GM23248 (cell line): ENCODE measurements at regions not wholly inside any gene's neighbourhood (a gene's known extent, or its start where the extent isn't known, plus 50 kb on each side); places are given as distances from the start of the nearest gene placed in this dataset.
A peak's percentile ranks its signal among the peaks of the same experiment; 100 is the strongest.

Source experiments
- DNase-seq: peaks from one replicate; pipeline ENCODE4 v3.0.0-alpha.2; 2015
- H2AFZ ChIP-seq: fragments of 200-600 bp; sonication (generic); 2 replicates; pipeline ENCODE4 v1.6.1; 2016; ENCODE audit warnings: antibody characterized with exemption
- H3F3A ChIP-seq: fragments of 200-600 bp; sonication (generic); 2 replicates; pipeline ENCODE4 v1.6.1; 2016; ENCODE audit warnings: mild to moderate bottlenecking, antibody characterized with exemption, mixed run types; ENCODE audit not compliant: insufficient read depth
- H3K27ac ChIP-seq: fragments of 200-600 bp; sonication (generic); 2 replicates; pipeline ENCODE4 v1.5.1; 2016; ENCODE audit warnings: mild to moderate bottlenecking
- H3K27me3 ChIP-seq: fragments of 200-600 bp; sonication (generic); replicated peaks from 2 replicates; pipeline ENCODE4 v1.6.1; 2016; ENCODE audit warnings: mild to moderate bottlenecking; ENCODE audit not compliant: insufficient read depth
- H3K36me3 ChIP-seq: fragments of 200-600 bp; sonication (generic); 2 replicates; pipeline ENCODE4 v1.6.1; 2016; ENCODE audit warnings: low read depth, mild to moderate bottlenecking
- H3K4me1 ChIP-seq: fragments of 200-600 bp; sonication (generic); 2 replicates; pipeline ENCODE4 v1.6.1; 2016; ENCODE audit warnings: mild to moderate bottlenecking; ENCODE audit not compliant: insufficient read depth
- H3K4me2 ChIP-seq: fragments of 200-600 bp; sonication (generic); one replicate; pipeline ENCODE4 v1.6.1; 2016; ENCODE audit warnings: mild to moderate bottlenecking; ENCODE audit not compliant: unreplicated experiment
- H3K4me3 ChIP-seq: fragments of 200-600 bp; sonication (generic); 2 replicates; pipeline ENCODE4 v1.5.1; 2016; ENCODE audit warnings: mild to moderate bottlenecking
- H3K79me2 ChIP-seq: fragments of 200-600 bp; sonication (generic); 2 replicates; pipeline ENCODE4 v1.6.1; 2016; ENCODE audit warnings: mild to moderate bottlenecking; ENCODE audit not compliant: insufficient read depth
- H3K9ac ChIP-seq: fragments of 200-600 bp; sonication (generic); 2 replicates; pipeline ENCODE4 v1.6.1; 2016; ENCODE audit warnings: mild to moderate bottlenecking
- H3K9me2 ChIP-seq: fragments of 200-600 bp; sonication (generic); 2 replicates; pipeline ENCODE4 v1.6.1; 2016; ENCODE audit warnings: mixed run types, mild to moderate bottlenecking, moderate library complexity; ENCODE audit not compliant: insufficient read depth
- H3K9me3 ChIP-seq: fragments of 200-600 bp; sonication (generic); one replicate; pipeline ENCODE4 v1.6.1; 2017; ENCODE audit warnings: low read depth
- H4K20me1 ChIP-seq: fragments of 200-600 bp; sonication (generic); 2 replicates; pipeline ENCODE4 v1.6.0; 2016; ENCODE audit not compliant: insufficient read depth
- EZH2 ChIP-seq: fragments of 200-600 bp; sonication (generic); IDR thresholded peaks from 2 replicates; pipeline ENCODE4 v1.6.1; 2018; ENCODE audit warnings: antibody characterized with exemption, mild to moderate bottlenecking; ENCODE audit not compliant: insufficient read depth, poor library complexity, severe bottlenecking
- EZH2phosphoT487 ChIP-seq: fragments of 200-600 bp; sonication (generic); IDR thresholded peaks from 2 replicates; pipeline ENCODE4 v1.6.1; 2018; ENCODE audit warnings: antibody characterized with exemption, moderate library complexity, mild to moderate bottlenecking, low read depth; ENCODE audit not compliant: insufficient read depth
- WGBS, 2 experiments: methylation state at CpG; one replicate each; pipeline ENCODE4 v1.1.6; 2015 to 2017; ENCODE audit warnings: low lambda C conversion rate in 2 of 2, low coverage in 1 of 2; ENCODE audit errors: missing lambda C conversion rate in 2 of 2; 5-methylcytosine and 5-hydroxymethylcytosine counted together
- in situ Hi-C: fragments of 300-500 bp; cut with MboI; formaldehyde crosslinking; loops from 2 replicates; pipeline ENCODE4 v1.15.0; 2020

DNA sequence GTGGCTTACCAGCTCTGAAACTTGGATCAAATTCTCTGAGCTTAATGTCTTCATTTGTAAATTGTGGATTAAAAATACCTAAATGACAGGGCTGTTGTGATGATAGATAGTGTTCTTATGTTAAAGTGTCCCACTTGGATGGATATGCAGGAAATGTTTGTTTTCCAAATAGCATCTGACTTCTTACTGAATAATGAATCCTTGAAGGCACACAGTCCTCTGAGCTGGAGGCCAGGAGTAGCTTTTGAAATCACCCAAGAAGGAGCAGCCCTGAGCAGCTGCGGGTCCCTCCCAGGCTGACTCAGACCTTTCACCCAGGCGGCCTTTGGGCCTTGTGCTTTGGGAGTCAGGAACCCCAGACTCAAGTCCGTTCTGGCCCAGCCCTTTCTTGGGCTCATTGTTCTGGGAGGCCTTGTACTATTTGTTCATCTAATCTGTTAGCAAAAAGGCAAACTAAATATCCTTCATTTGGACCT is 173.0 kb upstream of the GATA6 start:
- DNase-seq, result peak; percentile 7
- no peak overlapping the region for H3K4me3 ChIP-seq

DNA sequence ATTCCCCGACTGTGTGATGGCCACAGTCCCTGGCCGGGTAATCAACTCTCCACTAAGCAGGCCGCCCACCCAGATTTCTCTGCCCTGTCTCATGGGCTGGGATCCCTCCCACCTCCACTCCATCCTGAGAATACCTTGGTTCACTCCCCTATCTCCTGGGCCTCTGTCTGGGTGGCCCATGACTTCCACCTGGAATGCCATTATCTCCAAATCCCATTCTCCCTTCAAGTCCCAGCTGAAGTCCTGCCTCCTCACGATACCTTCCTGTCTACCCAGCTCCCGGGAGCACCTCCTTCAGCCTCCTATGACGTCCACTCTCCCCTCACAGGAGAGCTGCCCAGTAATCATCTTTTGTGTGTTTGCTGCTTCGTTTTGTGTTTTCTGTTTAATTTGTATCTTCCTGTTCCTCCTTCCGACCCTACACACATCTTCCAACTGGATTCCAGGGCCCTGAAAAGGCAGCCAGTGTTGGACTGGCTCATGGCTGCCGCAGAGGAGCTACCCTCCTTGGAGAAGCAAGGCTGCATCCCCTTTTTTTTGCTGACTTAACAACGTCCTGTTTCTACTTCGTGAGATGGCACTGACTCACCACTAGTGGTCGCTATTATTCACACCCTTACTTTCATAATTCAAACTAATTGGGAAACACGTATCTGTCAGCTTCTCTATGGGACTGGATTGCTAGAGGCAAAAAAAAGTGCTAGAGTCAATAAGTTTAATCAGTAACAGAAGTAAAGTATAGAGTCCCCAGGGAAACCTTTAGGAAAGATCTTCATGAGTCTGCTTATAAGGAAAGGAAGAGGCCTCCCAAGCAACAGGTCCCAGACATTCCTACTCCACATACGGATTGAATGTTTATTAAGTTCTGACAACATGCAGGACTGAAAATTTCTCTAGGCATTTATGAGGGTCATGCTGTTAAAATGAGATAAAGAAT is 171.9 kb upstream of the GATA6 start:
- Histone ChIP-seq H4K20me1 (no peaks in the 10 kb centered on the region), H3F3A (no peaks in the 10 kb centered on the region), H3K4me3 (no peak overlapping the region), H2AFZ (no peak overlapping the region; the same call in 1 of the 2 replicates), H3K9me3 (no peaks in the 10 kb centered on the region), H3K27ac (no peak overlapping the region), H3K9me2 (no peaks in the 10 kb centered on the region), H3K4me1 (no peaks in the 10 kb centered on the region), H3K27me3 (no peaks in the 10 kb centered on the region), H3K9ac (no peak overlapping the region), H3K36me3 (no peaks in the 10 kb centered on the region), H3K4me2 (no peak overlapping the region), H3K79me2 (no peaks in the 10 kb centered on the region)
- no peak for TF ChIP-seq EZH2phosphoT487
- no peak for TF ChIP-seq EZH2
- 40% methylated on average over 13 to 14 of the region's 14 CpGs for WGBS, 2 experiments
- peak; percentile 53 for DNase-seq
- in situ Hi-C loops, result loop anchor here (25.0 kb wide), 1 partner anchor 565 kb away; no protein-coding TSS in a partner anchor

More for the DNA sequence above, 173.0 kb upstream of the GATA6 start:
- no peaks in the 10 kb centered on the region for H3K27me3 ChIP-seq
- H4K20me1 ChIP-seq, result no peaks in the 10 kb centered on the region
- no peak overlapping the region for H3K4me2 ChIP-seq
- no peaks in the 10 kb centered on the region for H3F3A ChIP-seq
- no peaks in the 10 kb centered on the region for H3K9me3 ChIP-seq
- 88% methylated on average over 3 of the region's 3 CpGs for WGBS, 2 experiments
- no peaks in the 10 kb centered on the region for H3K4me1 ChIP-seq
- H3K9ac ChIP-seq, result no peak overlapping the region
- H3K27ac ChIP-seq, result no peak overlapping the region
- H3K79me2 ChIP-seq, result no peaks in the 10 kb centered on the region
- H3K9me2 ChIP-seq, result no peaks in the 10 kb centered on the region
- in situ Hi-C loops, result loop anchor here (25.0 kb wide), 1 partner anchor 566 kb away; no protein-coding TSS in a partner anchor
- H3K36me3 ChIP-seq, result no peaks in the 10 kb centered on the region
- H2AFZ ChIP-seq, result no peak overlapping the region
- TF ChIP-seq EZH2phosphoT487 (no peak), EZH2 (no peak)

- in situ Hi-C loops, result loop anchor here (25.0 kb wide), 1 partner anchor 564 kb away; no protein-coding TSS in a partner anchor
- no peaks in the 10 kb centered on the region for H3K27me3 ChIP-seq
- H2AFZ ChIP-seq, result no peak overlapping the region
- no peak for DNase-seq
- no peak overlapping the region for H3K27ac ChIP-seq
- no peaks in the 10 kb centered on the region for H3K9me2 ChIP-seq
- H3K4me3 ChIP-seq, result no peak overlapping the region
- no peaks in the 10 kb centered on the region for H3K36me3 ChIP-seq
- H4K20me1 ChIP-seq, result no peaks in the 10 kb centered on the region
- TF ChIP-seq EZH2phosphoT487 (no peak), EZH2 (no peak)
- no peak overlapping the region for H3K4me2 ChIP-seq
- H3F3A ChIP-seq, result no peaks in the 10 kb centered on the region
- 51 to 55% methylated on average over 9 of the region's 9 CpGs for WGBS, 2 experiments
- no peak overlapping the region for H3K9ac ChIP-seq
- no peaks in the 10 kb centered on the region for H3K4me1 ChIP-seq
- H3K79me2 ChIP-seq, result no peaks in the 10 kb centered on the region
- H3K9me3 ChIP-seq, result no peaks in the 10 kb centered on the region
Measured at GRCh38 chr18:21998486-21998885, 170.9 kb upstream of the GATA6 start.

- TF ChIP-seq EZH2 (no peak), EZH2phosphoT487 (no peak)
- no peaks in the 10 kb centered on the region for H4K20me1 ChIP-seq
- no peaks in the 10 kb centered on the region for H3K27me3 ChIP-seq
- no peak overlapping the region for H3K4me2 ChIP-seq
- no peaks in the 10 kb centered on the region for H3K9me3 ChIP-seq
- no peaks in the 10 kb centered on the region for H3K36me3 ChIP-seq
- no peaks in the 10 kb centered on the region for H3K79me2 ChIP-seq
- no peaks in the 10 kb centered on the region for H3K4me1 ChIP-seq
- 81 to 84% methylated on average over 25 of the region's 25 CpGs for WGBS, 2 experiments
- H3F3A ChIP-seq, result no peaks in the 10 kb centered on the region
- no peaks in the 10 kb centered on the region for H3K9me2 ChIP-seq
- DNase-seq, result no peak
- H2AFZ ChIP-seq, result no peak overlapping the region
- no peak overlapping the region for H3K27ac ChIP-seq
- in situ Hi-C loops, result no loop called here
- H3K9ac ChIP-seq, result no peak overlapping the region
- H3K4me3 ChIP-seq, result no peak overlapping the region
Measured at GRCh38 chr18:22001912-22002487, 167.4 kb upstream of the GATA6 start.
